WTC11 (cell line): ENCODE measurements at regions not wholly inside any gene's neighbourhood (a gene's known extent, or its start where the extent isn't known, plus 50 kb on each side); places are given as distances from the start of the nearest gene placed in this dataset.

Source experiments
- ATAC-seq: fragments of 200-7000 bp; cut with Tn5 transposase; 2 replicates; pipeline ENCODE4 v1.10.0; 2021; ENCODE audit warnings: mild to moderate bottlenecking, moderate library complexity
- CTCF ChIA-PET: fragments of 300-600 bp; sonication (Branson Sonifier 250); formaldehyde crosslinking; loops from one replicate; lab custom pipeline; 2021; ENCODE audit warnings: antibody characterized with exemption; lab: Charles Lee
- POLR2A ChIA-PET: fragments of 350-600 bp; sonication (Branson Sonifier 250); formaldehyde crosslinking; loops from one replicate; lab custom pipeline; 2021; ENCODE audit warnings: antibody characterized with exemption; lab: Charles Lee
- DNase-seq: peaks from one replicate; pipeline ENCODE4 v3.0.0; 2021; ENCODE audit warnings: low spot score
- H3K27ac Mint-ChIP-seq: 2 replicates; pipeline ENCODE4 v1.8.0; 2021; ENCODE audit warnings: mixed read lengths
- H3K27me3 Mint-ChIP-seq: 2 replicates; pipeline ENCODE4 v1.8.0; 2021; ENCODE audit warnings: low read depth, mild to moderate bottlenecking, moderate library complexity, mixed read lengths
- H3K36me3 Mint-ChIP-seq: 2 replicates; pipeline ENCODE4 v1.8.0; 2021; ENCODE audit warnings: mixed read lengths
- H3K4me1 Mint-ChIP-seq: 2 replicates; pipeline ENCODE4 v1.8.0; 2022; ENCODE audit warnings: mixed read lengths
- H3K4me3 Mint-ChIP-seq: 2 replicates; pipeline ENCODE4 v1.8.0; 2021; ENCODE audit warnings: mild to moderate bottlenecking, moderate library complexity, mixed read lengths
- H3K9me3 Mint-ChIP-seq: 2 replicates; pipeline ENCODE4 v1.8.0; 2021; ENCODE audit warnings: mixed read lengths
- CBFB ChIP-seq: sonication (generic); formaldehyde crosslinking; IDR thresholded peaks from 2 replicates; pipeline ENCODE4 v1.8.1; 2022; ENCODE audit warnings: mild to moderate bottlenecking, low read depth, missing genetic modification reagents
- CREB1 ChIP-seq: sonication (generic); formaldehyde crosslinking; IDR thresholded peaks from 2 replicates; pipeline ENCODE4 v1.8.0; 2023; ENCODE audit warnings: mild to moderate bottlenecking, missing genetic modification reagents
- ERG ChIP-seq: fragments of 250-450 bp; sonication (Bioruptor Pico); IDR thresholded peaks from 2 replicates; pipeline ENCODE4 v1.8.0; 2021; ENCODE audit warnings: mild to moderate bottlenecking
- FOXP4 ChIP-seq: sonication (generic); formaldehyde crosslinking; IDR thresholded peaks from 2 replicates; pipeline ENCODE4 v1.8.0; 2022; ENCODE audit warnings: mild to moderate bottlenecking, missing genetic modification reagents
- GABPB1 ChIP-seq: sonication (generic); formaldehyde crosslinking; IDR thresholded peaks from 2 replicates; pipeline ENCODE4 v1.8.1; 2023; ENCODE audit warnings: mild to moderate bottlenecking, missing genetic modification reagents
- NR2C2 ChIP-seq: sonication (generic); formaldehyde crosslinking; IDR thresholded peaks from 2 replicates; pipeline ENCODE4 v1.8.0; 2022; ENCODE audit warnings: mild to moderate bottlenecking, missing genetic modification reagents
- NR3C1 ChIP-seq: sonication (generic); formaldehyde crosslinking; conservative IDR thresholded peaks from 2 replicates; pipeline ENCODE4 v1.8.1; 2023; ENCODE audit warnings: low read depth, mild to moderate bottlenecking, missing genetic modification reagents
- SMAD3 ChIP-seq: sonication (generic); formaldehyde crosslinking; IDR thresholded peaks from 2 replicates; pipeline ENCODE4 v1.8.0; 2022; ENCODE audit warnings: missing genetic modification reagents, mild to moderate bottlenecking, borderline replicate concordance
- SMAD4 ChIP-seq: sonication (generic); formaldehyde crosslinking; IDR thresholded peaks from 2 replicates; pipeline ENCODE4 v1.8.0; 2022; ENCODE audit warnings: mild to moderate bottlenecking, missing genetic modification reagents
- TCF7 ChIP-seq: sonication (generic); formaldehyde crosslinking; IDR thresholded peaks from 2 replicates; pipeline ENCODE4 v1.8.0; 2022; ENCODE audit warnings: mild to moderate bottlenecking, low read depth, missing genetic modification reagents, moderate library complexity
- ZNF396 ChIP-seq: fragments of 250-450 bp; sonication (Bioruptor Pico); IDR thresholded peaks from 2 replicates; pipeline ENCODE4 v1.8.0; 2021; ENCODE audit warnings: mild to moderate bottlenecking, moderate library complexity, borderline replicate concordance
- ZNF425 ChIP-seq: fragments of 250-450 bp; sonication (Bioruptor Pico); conservative IDR thresholded peaks from 2 replicates; pipeline ENCODE4 v1.9.0; 2021; ENCODE audit warnings: mild to moderate bottlenecking
- TF ChIP-seq, protein P1 (sequence below): sonication (generic); formaldehyde crosslinking; conservative IDR thresholded peaks from 2 replicates; pipeline ENCODE4 v1.8.1; 2023; ENCODE audit warnings: mild to moderate bottlenecking, low read depth, missing genetic modification reagents, moderate library complexity
- TF ChIP-seq, protein P2 (sequence below): sonication (generic); formaldehyde crosslinking; IDR thresholded peaks from 2 replicates; pipeline ENCODE4 v1.8.0; 2022; ENCODE audit warnings: mild to moderate bottlenecking, missing genetic modification reagents
- TF ChIP-seq, protein P3 (sequence below): fragments of 200-600 bp; IDR thresholded peaks from 2 replicates; pipeline ENCODE4 v1.8.0; 2022; ENCODE audit warnings: antibody characterized with exemption

DNA sequence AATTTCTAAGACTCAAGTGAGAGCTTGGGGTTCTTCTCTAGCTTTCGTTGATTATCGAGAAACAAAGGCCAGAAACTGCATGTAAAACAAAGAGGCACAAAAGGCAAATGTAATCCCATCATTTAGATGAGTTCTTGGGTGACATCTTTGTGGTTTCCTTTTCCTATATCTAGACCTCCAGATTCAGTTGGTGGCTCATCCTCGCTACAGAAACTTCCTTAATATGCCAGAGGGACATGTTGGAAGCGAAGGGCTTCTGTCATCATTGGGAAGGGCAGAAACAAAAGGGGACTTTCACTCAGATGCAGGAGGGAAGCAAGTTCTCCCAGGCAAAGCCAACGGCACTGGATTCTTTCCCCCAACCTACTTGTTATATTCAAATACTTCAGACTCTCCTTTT, 150.6 kb upstream of the ZFHX3 start (continued):
- TF ChIP-seq ZNF425 (CRISPR knock-in tag) (no peak), SMAD3 (CRISPR knock-in tag) (no peak), NR3C1 (CRISPR knock-in tag) (no peak), FOXP4 (CRISPR knock-in tag) (no peak), SMAD4 (CRISPR knock-in tag) (no peak), NR2C2 (CRISPR knock-in tag) (no peak)
- TF ChIP-seq, protein P1, sequence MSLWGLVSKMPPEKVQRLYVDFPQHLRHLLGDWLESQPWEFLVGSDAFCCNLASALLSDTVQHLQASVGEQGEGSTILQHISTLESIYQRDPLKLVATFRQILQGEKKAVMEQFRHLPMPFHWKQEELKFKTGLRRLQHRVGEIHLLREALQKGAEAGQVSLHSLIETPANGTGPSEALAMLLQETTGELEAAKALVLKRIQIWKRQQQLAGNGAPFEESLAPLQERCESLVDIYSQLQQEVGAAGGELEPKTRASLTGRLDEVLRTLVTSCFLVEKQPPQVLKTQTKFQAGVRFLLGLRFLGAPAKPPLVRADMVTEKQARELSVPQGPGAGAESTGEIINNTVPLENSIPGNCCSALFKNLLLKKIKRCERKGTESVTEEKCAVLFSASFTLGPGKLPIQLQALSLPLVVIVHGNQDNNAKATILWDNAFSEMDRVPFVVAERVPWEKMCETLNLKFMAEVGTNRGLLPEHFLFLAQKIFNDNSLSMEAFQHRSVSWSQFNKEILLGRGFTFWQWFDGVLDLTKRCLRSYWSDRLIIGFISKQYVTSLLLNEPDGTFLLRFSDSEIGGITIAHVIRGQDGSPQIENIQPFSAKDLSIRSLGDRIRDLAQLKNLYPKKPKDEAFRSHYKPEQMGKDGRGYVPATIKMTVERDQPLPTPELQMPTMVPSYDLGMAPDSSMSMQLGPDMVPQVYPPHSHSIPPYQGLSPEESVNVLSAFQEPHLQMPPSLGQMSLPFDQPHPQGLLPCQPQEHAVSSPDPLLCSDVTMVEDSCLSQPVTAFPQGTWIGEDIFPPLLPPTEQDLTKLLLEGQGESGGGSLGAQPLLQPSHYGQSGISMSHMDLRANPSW (CRISPR knock-in tag) = no peak

GRCh38 chr16:73197598-73197997, 149.7 kb upstream of the ZFHX3 start:
- no peak for TF ChIP-seq ZNF396 (CRISPR knock-in tag)
- no peak for TF ChIP-seq SMAD3 (CRISPR knock-in tag)
- no peak for TF ChIP-seq TCF7
- TF ChIP-seq CBFB = no peak
- no peak for TF ChIP-seq CREB1 (CRISPR knock-in tag)
- TF ChIP-seq, protein P2, sequence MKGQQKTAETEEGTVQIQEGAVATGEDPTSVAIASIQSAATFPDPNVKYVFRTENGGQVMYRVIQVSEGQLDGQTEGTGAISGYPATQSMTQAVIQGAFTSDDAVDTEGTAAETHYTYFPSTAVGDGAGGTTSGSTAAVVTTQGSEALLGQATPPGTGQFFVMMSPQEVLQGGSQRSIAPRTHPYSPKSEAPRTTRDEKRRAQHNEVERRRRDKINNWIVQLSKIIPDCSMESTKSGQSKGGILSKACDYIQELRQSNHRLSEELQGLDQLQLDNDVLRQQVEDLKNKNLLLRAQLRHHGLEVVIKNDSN (CRISPR knock-in tag) = no peak
- H3K27me3 Mint-ChIP-seq = peaks cover 5% of the 10 kb centered on the region
- ATAC-seq (no peak), DNase-seq (no peak)
- CTCF ChIA-PET = interaction anchor here (0.6 to 2.1 kb wide), 3 partner anchors 21 to 365 kb away, joined by 3 to 14 read pairs (median 4); no protein-coding TSS in a partner anchor
- H3K9me3 Mint-ChIP-seq = no peaks in the 10 kb centered on the region
- no peaks in the 10 kb centered on the region for H3K36me3 Mint-ChIP-seq
- peaks cover 2% of the 10 kb centered on the region; the same call in 1 of the 2 replicates for H3K4me1 Mint-ChIP-seq
- H3K27ac Mint-ChIP-seq = no peak overlapping the region
- POLR2A ChIA-PET = no interaction called here
- no peak overlapping the region for H3K4me3 Mint-ChIP-seq

- ATAC-seq (peak; percentile 99), DNase-seq (peak; percentile 73)
- Mint-ChIP-seq H3K27ac (no peak overlapping the region), H3K4me1 (peaks cover 5% of the 10 kb centered on the region), H3K9me3 (no peaks in the 10 kb centered on the region), H3K27me3 (peaks cover 14% of the 10 kb centered on the region), H3K36me3 (no peaks in the 10 kb centered on the region), H3K4me3 (no peak overlapping the region)
- CTCF ChIA-PET = interaction anchor here (0.5 to 2.1 kb wide), 10 partner anchors 20 to 719 kb away, joined by 3 to 14 read pairs (median 4); no protein-coding TSS in a partner anchor
- POLR2A ChIA-PET = no interaction called here
- TF ChIP-seq ERG (CRISPR knock-in tag) = 0 out of 2 replicates have a peak, but pooled peaks have one; percentile 8
- TF ChIP-seq, protein P3, sequence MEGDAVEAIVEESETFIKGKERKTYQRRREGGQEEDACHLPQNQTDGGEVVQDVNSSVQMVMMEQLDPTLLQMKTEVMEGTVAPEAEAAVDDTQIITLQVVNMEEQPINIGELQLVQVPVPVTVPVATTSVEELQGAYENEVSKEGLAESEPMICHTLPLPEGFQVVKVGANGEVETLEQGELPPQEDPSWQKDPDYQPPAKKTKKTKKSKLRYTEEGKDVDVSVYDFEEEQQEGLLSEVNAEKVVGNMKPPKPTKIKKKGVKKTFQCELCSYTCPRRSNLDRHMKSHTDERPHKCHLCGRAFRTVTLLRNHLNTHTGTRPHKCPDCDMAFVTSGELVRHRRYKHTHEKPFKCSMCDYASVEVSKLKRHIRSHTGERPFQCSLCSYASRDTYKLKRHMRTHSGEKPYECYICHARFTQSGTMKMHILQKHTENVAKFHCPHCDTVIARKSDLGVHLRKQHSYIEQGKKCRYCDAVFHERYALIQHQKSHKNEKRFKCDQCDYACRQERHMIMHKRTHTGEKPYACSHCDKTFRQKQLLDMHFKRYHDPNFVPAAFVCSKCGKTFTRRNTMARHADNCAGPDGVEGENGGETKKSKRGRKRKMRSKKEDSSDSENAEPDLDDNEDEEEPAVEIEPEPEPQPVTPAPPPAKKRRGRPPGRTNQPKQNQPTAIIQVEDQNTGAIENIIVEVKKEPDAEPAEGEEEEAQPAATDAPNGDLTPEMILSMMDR = peak; percentile 45
- TF ChIP-seq GABPB1 = no peak
These were observed 148.7 kb upstream of the ZFHX3 start for GRCh38 chr16:73196670-73197069.
